Liver (tissue), 8 donors: ENCODE measurements at regions not wholly inside any gene's neighbourhood (a gene's known extent, or its start where the extent isn't known, plus 50 kb on each side); places are given as distances from the start of the nearest gene placed in this dataset.

ENCODE experiments used
- DNase-seq: peaks from one replicate; pipeline ENCODE4 v3.0.0-alpha.2; 2017; ENCODE audit warnings: low spot score
- H3K27ac ChIP-seq, 2 donors: one replicate each; pipeline ENCODE4 v1.7.0; 2013; ENCODE audit warnings: inconsistent platforms in 2 of 2, low read length in 2 of 2, control low read depth in 1 of 2, low read depth in 1 of 2, mild to moderate bottlenecking in 1 of 2
- H3K27me3 ChIP-seq, 4 donors: one replicate each; pipeline versions ENCODE4 v1.6.1 to v1.7.0; 2013; ENCODE audit warnings: low read length in 3 of 4, inconsistent platforms in 1 of 4, mild to moderate bottlenecking in 1 of 4, moderate library complexity in 1 of 4; ENCODE audit not compliant: control insufficient read depth in 4 of 4, insufficient read depth in 4 of 4
- H3K36me3 ChIP-seq, 4 donors: one replicate each; pipeline versions ENCODE4 v1.6.1 to v1.7.0; 2013; ENCODE audit warnings: low read length in 3 of 4, mild to moderate bottlenecking in 3 of 4, low read depth in 1 of 4, moderate library complexity in 1 of 4; ENCODE audit not compliant: control insufficient read depth in 4 of 4, insufficient read depth in 3 of 4
- H3K4me1 ChIP-seq, 4 donors: one replicate each; pipeline versions ENCODE4 v1.6.1 to v1.7.0; 2013; ENCODE audit warnings: low read length in 3 of 4, mild to moderate bottlenecking in 3 of 4, moderate library complexity in 1 of 4; ENCODE audit not compliant: control insufficient read depth in 4 of 4, insufficient read depth in 4 of 4
- H3K4me3 ChIP-seq, 3 donors: one replicate each; pipeline versions ENCODE4 v1.6.1 to v1.7.0; 2013; ENCODE audit warnings: low read length in 3 of 3, control low read depth in 1 of 3, low read depth in 1 of 3, mild to moderate bottlenecking in 1 of 3
- H3K9ac ChIP-seq, 2 donors: one replicate each; pipeline ENCODE4 v1.7.0; 2013; ENCODE audit warnings: low read length in 2 of 2, mild to moderate bottlenecking in 2 of 2, moderate library complexity in 2 of 2, control low read depth in 1 of 2, low read depth in 1 of 2
- H3K9me3 ChIP-seq, 4 donors: one replicate each; pipeline versions ENCODE4 v1.6.1 to v1.7.0; 2013; ENCODE audit warnings: low read length in 3 of 4; ENCODE audit not compliant: control insufficient read depth in 4 of 4
- EGR1 ChIP-seq, 2 donors: IDR thresholded peaks; 2 replicates each; pipeline ENCODE4 v1.6.1; 2016 to 2018; ENCODE audit warnings: antibody characterized with exemption in 2 of 2, low read depth in 2 of 2
- FOXA1 ChIP-seq: IDR thresholded peaks from 2 replicates; pipeline ENCODE4 v1.6.1; 2016; ENCODE audit warnings: antibody characterized with exemption
- FOXA2 ChIP-seq: IDR thresholded peaks from 2 replicates; pipeline ENCODE4 v1.6.1; 2016; ENCODE audit warnings: antibody characterized with exemption
- HNF4A ChIP-seq, 2 donors: conservative IDR thresholded peaks; 2 replicates each; pipeline ENCODE4 v1.6.1; 2016; ENCODE audit warnings: antibody characterized with exemption in 2 of 2, mild to moderate bottlenecking in 2 of 2
- HNF4G ChIP-seq: IDR thresholded peaks from 2 replicates; pipeline ENCODE4 v1.6.1; 2016; ENCODE audit warnings: antibody characterized with exemption
- JUND ChIP-seq, 2 donors: IDR thresholded peaks; 2 replicates each; pipeline ENCODE4 v1.6.1; 2016; ENCODE audit warnings: antibody characterized with exemption in 2 of 2
- NR2F2 ChIP-seq: IDR thresholded peaks from 2 replicates; pipeline ENCODE4 v1.6.1; 2016; ENCODE audit warnings: antibody characterized with exemption
- RXRA ChIP-seq, 2 donors: IDR thresholded peaks; 2 replicates each; pipeline ENCODE4 v1.6.1; 2017 to 2018; ENCODE audit warnings: antibody characterized with exemption in 2 of 2, mild to moderate bottlenecking in 1 of 2
- SP1 ChIP-seq: IDR thresholded peaks from 2 replicates; pipeline ENCODE4 v1.6.1; 2018; ENCODE audit warnings: antibody characterized with exemption, mild to moderate bottlenecking
- TAF1 ChIP-seq: conservative IDR thresholded peaks from 2 replicates; pipeline ENCODE4 v1.6.1; 2016; ENCODE audit warnings: antibody characterized with exemption, mild to moderate bottlenecking
- YY1 ChIP-seq: IDR thresholded peaks from 2 replicates; pipeline ENCODE4 v1.6.1; 2016; ENCODE audit warnings: antibody characterized with exemption, mild to moderate bottlenecking
- WGBS: extraction: QIAGEN DNeasy Blood & Tissue Kit; methylation state at CpG from one replicate; pipeline ENCODE4 v1.1.7; 2013; 5-methylcytosine and 5-hydroxymethylcytosine counted together
- TF ChIP-seq, protein P1 (sequence below): IDR thresholded peaks from 2 replicates; pipeline ENCODE4 v1.6.1; 2016; ENCODE audit warnings: antibody characterized with exemption, mild to moderate bottlenecking
- TF ChIP-seq, protein P2 (sequence below): IDR thresholded peaks from 2 replicates; pipeline ENCODE4 v1.6.1; 2016; ENCODE audit warnings: antibody characterized with exemption
- TF ChIP-seq, protein P3 (sequence below): IDR thresholded peaks from 2 replicates; pipeline ENCODE4 v1.6.1; 2016; ENCODE audit warnings: antibody characterized with exemption
- TF ChIP-seq, protein P4 (sequence below): IDR thresholded peaks from 2 replicates; pipeline ENCODE4 v1.6.1; 2016; ENCODE audit warnings: antibody characterized with exemption
- TF ChIP-seq, protein P5 (sequence below): fragments of 150-350 bp; IDR thresholded peaks from 2 replicates; pipeline ENCODE4 v1.5.1; 2017; ENCODE audit warnings: improper control_type of control experiment, low read depth, low read length; ENCODE audit not compliant: missing input control
- donor health status: healthy.
- donor health status: healthy.
- donor health status: healthy.
- donor health status: healthy.
- donor health status: healthy.

DNA sequence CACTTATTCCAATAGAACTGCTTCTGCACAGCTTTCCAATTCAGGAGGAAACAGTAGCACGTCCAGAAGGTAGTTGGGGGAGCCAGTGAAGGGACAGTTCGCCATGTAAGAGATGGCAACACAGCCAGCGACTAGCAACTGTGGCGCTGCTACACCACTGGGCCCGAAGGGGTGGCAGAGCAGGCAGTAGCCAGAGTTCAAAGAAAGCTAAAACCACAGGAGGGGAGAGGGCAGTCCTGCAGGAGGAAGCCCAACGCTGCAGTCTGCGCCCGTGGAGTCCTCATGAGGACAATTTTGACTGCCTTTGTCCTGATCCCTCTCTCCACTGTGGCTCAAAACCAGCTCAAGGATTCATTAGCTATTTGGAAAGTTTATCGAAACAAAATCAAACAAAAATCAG, 591.2 kb downstream of the VRK1 start:
- no peak overlapping the region for H3K4me3 ChIP-seq
- no peaks in the 10 kb centered on the region for H3K36me3 ChIP-seq
- H3K9me3 ChIP-seq: no peaks in the 10 kb centered on the region
- H3K4me1 ChIP-seq: no peaks in the 10 kb centered on the region
- WGBS: 70% methylated on average over 9 of the region's 9 CpGs
- no peak for DNase-seq
- TF ChIP-seq HNF4G (no peak), TAF1 (no peak), EGR1 (IDR thresholded peaks at IDR 0.05; ENCODE audit: low read depth in 2 of 2) (no peak), NR2F2 (no peak), FOXA1 (no peak), RXRA (IDR thresholded peaks at IDR 0.05) (no peak), HNF4A (conservative IDR thresholded peaks at IDR 0.05) (no peak), JUND (IDR thresholded peaks at IDR 0.05) (no peak), SP1 (no peak), FOXA2 (no peak), YY1 (no peak)
- TF ChIP-seq, protein P1, sequence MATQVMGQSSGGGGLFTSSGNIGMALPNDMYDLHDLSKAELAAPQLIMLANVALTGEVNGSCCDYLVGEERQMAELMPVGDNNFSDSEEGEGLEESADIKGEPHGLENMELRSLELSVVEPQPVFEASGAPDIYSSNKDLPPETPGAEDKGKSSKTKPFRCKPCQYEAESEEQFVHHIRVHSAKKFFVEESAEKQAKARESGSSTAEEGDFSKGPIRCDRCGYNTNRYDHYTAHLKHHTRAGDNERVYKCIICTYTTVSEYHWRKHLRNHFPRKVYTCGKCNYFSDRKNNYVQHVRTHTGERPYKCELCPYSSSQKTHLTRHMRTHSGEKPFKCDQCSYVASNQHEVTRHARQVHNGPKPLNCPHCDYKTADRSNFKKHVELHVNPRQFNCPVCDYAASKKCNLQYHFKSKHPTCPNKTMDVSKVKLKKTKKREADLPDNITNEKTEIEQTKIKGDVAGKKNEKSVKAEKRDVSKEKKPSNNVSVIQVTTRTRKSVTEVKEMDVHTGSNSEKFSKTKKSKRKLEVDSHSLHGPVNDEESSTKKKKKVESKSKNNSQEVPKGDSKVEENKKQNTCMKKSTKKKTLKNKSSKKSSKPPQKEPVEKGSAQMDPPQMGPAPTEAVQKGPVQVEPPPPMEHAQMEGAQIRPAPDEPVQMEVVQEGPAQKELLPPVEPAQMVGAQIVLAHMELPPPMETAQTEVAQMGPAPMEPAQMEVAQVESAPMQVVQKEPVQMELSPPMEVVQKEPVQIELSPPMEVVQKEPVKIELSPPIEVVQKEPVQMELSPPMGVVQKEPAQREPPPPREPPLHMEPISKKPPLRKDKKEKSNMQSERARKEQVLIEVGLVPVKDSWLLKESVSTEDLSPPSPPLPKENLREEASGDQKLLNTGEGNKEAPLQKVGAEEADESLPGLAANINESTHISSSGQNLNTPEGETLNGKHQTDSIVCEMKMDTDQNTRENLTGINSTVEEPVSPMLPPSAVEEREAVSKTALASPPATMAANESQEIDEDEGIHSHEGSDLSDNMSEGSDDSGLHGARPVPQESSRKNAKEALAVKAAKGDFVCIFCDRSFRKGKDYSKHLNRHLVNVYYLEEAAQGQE: no peak
- TF ChIP-seq, protein P2, sequence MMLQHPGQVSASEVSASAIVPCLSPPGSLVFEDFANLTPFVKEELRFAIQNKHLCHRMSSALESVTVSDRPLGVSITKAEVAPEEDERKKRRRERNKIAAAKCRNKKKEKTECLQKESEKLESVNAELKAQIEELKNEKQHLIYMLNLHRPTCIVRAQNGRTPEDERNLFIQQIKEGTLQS: no peak
- TF ChIP-seq, protein P3, sequence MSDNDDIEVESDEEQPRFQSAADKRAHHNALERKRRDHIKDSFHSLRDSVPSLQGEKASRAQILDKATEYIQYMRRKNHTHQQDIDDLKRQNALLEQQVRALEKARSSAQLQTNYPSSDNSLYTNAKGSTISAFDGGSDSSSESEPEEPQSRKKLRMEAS: no peak
- TF ChIP-seq, protein P4, sequence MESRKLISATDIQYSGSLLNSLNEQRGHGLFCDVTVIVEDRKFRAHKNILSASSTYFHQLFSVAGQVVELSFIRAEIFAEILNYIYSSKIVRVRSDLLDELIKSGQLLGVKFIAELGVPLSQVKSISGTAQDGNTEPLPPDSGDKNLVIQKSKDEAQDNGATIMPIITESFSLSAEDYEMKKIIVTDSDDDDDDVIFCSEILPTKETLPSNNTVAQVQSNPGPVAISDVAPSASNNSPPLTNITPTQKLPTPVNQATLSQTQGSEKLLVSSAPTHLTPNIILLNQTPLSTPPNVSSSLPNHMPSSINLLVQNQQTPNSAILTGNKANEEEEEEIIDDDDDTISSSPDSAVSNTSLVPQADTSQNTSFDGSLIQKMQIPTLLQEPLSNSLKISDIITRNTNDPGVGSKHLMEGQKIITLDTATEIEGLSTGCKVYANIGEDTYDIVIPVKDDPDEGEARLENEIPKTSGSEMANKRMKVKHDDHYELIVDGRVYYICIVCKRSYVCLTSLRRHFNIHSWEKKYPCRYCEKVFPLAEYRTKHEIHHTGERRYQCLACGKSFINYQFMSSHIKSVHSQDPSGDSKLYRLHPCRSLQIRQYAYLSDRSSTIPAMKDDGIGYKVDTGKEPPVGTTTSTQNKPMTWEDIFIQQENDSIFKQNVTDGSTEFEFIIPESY: no peak
- peaks cover 0 to 2% (median 0%) of the 10 kb centered on the region in 4 donors for H3K27me3 ChIP-seq
- H3K9ac ChIP-seq: no peak overlapping the region
- no peak overlapping the region for H3K27ac ChIP-seq

DNA sequence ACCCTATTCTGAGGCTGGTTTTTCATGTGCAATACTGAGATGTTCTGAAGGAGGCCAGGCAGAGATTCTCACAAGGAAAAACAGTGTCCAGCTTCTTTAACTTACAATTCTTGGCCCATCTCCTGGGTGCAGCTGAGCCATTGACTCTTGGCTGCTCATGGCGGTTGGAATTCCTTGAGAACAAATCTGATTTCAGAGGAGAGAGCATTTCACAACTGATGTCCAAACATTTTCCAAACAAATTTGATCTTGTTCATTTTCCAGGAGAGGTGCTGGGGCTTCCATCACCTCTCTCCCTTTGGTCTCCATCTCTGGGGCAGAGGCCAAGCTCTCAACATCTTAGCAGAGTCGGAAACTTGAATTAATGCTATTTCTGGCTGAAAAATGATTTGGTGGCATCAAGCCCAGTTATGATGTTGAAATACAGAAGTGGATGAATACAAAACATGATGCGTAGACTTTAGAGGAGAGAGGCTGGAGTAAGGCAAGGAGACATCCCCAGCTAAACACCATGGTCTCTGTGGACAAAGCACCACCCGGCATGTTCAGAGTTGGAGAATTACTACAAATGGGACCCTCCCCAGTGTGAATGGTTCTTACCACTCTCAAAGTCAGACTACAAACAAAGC, 593.0 kb downstream of the VRK1 start:
- 88% methylated on average over 4 of the region's 4 CpGs for WGBS
- Histone ChIP-seq H3K27ac (no peak overlapping the region), H3K4me3 (no peak overlapping the region), H3K4me1 (no peaks in the 10 kb centered on the region), H3K9me3 (no peaks in the 10 kb centered on the region), H3K27me3 (peaks cover 0 to 2% (median 0%) of the 10 kb centered on the region in 4 donors), H3K36me3 (no peaks in the 10 kb centered on the region), H3K9ac (no peak overlapping the region)
- TF ChIP-seq, protein P5, sequence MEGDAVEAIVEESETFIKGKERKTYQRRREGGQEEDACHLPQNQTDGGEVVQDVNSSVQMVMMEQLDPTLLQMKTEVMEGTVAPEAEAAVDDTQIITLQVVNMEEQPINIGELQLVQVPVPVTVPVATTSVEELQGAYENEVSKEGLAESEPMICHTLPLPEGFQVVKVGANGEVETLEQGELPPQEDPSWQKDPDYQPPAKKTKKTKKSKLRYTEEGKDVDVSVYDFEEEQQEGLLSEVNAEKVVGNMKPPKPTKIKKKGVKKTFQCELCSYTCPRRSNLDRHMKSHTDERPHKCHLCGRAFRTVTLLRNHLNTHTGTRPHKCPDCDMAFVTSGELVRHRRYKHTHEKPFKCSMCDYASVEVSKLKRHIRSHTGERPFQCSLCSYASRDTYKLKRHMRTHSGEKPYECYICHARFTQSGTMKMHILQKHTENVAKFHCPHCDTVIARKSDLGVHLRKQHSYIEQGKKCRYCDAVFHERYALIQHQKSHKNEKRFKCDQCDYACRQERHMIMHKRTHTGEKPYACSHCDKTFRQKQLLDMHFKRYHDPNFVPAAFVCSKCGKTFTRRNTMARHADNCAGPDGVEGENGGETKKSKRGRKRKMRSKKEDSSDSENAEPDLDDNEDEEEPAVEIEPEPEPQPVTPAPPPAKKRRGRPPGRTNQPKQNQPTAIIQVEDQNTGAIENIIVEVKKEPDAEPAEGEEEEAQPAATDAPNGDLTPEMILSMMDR: no peak
- TF ChIP-seq SP1: no peak
- no peak for TF ChIP-seq YY1
- TF ChIP-seq HNF4G: no peak
- DNase-seq: no peak
